ENCODE measurements at regions not wholly inside any gene's neighbourhood (a gene's known extent, or its start where the extent isn't known, plus 50 kb on each side); places are given as distances from the start of the nearest gene placed in this dataset.
"Not testable (repeated sequence)": the region's sequence is repeated elsewhere in the genome, so short reads cannot be mapped to it uniquely, and the experiment has no call there.

DNA sequence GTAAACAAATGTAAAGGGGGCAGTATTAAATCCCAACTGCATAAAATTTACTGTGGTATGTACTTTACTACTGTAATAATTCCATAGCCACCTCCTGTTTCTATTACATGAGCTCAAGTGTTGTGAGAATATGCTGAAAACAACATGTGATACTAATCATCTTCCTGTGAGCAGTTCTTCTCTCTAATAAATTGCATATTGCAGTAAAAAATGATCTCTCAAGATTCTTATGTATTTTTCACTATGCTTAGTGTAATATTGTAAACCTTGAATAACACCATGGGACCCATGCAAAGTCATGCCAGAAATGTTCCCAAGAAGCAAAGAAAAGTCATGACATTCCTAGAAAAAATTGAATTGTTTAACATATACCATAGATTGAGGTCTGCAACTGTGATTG lies 133.0 kb upstream of the ATXN1 start:
- Histone ChIP-seq H3K27ac (ENCODE audit: low read length) (no peak overlapping the region), H3K27me3 (ENCODE audit: insufficient read depth, low read depth, low read length) (no peaks in the 10 kb centered on the region), H4K20me1 (ENCODE audit: insufficient read depth) (no peaks in the 10 kb centered on the region), H3K9me3 (ENCODE audit: low read length) (no peaks in the 10 kb centered on the region), H3K9ac (ENCODE audit: low read length) (no peak overlapping the region), H3K79me2 (replicated peaks; ENCODE audit: insufficient read depth, low read length) (no peaks in the 10 kb centered on the region), H3K9me2 (ENCODE audit: insufficient read depth, low read length) (no peaks in the 10 kb centered on the region), H3K4me2 (ENCODE audit: low read length) (no peak overlapping the region), H3K4me3 (ENCODE audit: low read length) (no peak overlapping the region), H3K36me3 (ENCODE audit: insufficient read depth, low read length) (no peaks in the 10 kb centered on the region), H2AFZ (ENCODE audit: low read depth, low read length) (no peak overlapping the region), H3F3A (ENCODE audit: insufficient read depth, low read length, poor library complexity, severe bottlenecking) (no peaks in the 10 kb centered on the region)
- TF ChIP-seq POLR2AphosphoS5 (IDR thresholded peaks at IDR 0.05): no peak
- no peak for TF ChIP-seq TAF1 (IDR thresholded peaks at IDR 0.05; ENCODE audit: low read depth)
- TF ChIP-seq, protein P1, sequence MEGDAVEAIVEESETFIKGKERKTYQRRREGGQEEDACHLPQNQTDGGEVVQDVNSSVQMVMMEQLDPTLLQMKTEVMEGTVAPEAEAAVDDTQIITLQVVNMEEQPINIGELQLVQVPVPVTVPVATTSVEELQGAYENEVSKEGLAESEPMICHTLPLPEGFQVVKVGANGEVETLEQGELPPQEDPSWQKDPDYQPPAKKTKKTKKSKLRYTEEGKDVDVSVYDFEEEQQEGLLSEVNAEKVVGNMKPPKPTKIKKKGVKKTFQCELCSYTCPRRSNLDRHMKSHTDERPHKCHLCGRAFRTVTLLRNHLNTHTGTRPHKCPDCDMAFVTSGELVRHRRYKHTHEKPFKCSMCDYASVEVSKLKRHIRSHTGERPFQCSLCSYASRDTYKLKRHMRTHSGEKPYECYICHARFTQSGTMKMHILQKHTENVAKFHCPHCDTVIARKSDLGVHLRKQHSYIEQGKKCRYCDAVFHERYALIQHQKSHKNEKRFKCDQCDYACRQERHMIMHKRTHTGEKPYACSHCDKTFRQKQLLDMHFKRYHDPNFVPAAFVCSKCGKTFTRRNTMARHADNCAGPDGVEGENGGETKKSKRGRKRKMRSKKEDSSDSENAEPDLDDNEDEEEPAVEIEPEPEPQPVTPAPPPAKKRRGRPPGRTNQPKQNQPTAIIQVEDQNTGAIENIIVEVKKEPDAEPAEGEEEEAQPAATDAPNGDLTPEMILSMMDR (IDR thresholded peaks at IDR 0.05; ENCODE audit: poor library complexity, severe bottlenecking): no peak
- TF ChIP-seq SMC3 (conservative IDR thresholded peaks at IDR 0.05; ENCODE audit: poor library complexity): no peak
- TF ChIP-seq EP300 (conservative IDR thresholded peaks at IDR 0.05; ENCODE audit: poor library complexity, severe bottlenecking): no peak
- no peak for TF ChIP-seq MXI1 (conservative IDR thresholded peaks at IDR 0.05; ENCODE audit: poor library complexity, severe bottlenecking)
- no peak for TF ChIP-seq RAD21 (conservative IDR thresholded peaks at IDR 0.05)
- TF ChIP-seq, protein P2, sequence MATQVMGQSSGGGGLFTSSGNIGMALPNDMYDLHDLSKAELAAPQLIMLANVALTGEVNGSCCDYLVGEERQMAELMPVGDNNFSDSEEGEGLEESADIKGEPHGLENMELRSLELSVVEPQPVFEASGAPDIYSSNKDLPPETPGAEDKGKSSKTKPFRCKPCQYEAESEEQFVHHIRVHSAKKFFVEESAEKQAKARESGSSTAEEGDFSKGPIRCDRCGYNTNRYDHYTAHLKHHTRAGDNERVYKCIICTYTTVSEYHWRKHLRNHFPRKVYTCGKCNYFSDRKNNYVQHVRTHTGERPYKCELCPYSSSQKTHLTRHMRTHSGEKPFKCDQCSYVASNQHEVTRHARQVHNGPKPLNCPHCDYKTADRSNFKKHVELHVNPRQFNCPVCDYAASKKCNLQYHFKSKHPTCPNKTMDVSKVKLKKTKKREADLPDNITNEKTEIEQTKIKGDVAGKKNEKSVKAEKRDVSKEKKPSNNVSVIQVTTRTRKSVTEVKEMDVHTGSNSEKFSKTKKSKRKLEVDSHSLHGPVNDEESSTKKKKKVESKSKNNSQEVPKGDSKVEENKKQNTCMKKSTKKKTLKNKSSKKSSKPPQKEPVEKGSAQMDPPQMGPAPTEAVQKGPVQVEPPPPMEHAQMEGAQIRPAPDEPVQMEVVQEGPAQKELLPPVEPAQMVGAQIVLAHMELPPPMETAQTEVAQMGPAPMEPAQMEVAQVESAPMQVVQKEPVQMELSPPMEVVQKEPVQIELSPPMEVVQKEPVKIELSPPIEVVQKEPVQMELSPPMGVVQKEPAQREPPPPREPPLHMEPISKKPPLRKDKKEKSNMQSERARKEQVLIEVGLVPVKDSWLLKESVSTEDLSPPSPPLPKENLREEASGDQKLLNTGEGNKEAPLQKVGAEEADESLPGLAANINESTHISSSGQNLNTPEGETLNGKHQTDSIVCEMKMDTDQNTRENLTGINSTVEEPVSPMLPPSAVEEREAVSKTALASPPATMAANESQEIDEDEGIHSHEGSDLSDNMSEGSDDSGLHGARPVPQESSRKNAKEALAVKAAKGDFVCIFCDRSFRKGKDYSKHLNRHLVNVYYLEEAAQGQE (IDR thresholded peaks at IDR 0.05; ENCODE audit: borderline replicate concordance): no peak
- TF ChIP-seq EZH2 (IDR thresholded peaks at IDR 0.05; ENCODE audit: borderline replicate concordance, insufficient read depth, low read length, poor library complexity, severe bottlenecking): no peak

DNA sequence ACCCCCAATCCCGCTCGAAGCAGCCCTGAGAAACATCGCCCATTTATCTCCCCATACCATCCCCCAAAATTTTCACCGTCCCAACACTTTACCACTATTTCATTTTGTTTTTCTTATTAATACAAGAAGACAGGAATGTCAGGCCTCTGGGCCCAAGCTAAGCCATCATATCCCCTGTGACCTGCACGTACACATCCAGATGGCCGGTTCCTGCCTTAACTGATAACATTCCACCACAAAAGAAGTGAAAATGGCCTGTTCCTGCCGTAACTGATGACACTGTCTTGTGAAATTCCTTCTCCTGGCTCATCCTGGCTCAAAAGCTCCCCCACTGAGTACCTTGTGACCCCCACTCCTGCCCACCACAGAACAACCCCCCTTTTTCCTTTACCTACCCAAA lies 129.8 kb upstream of the ATXN1 start:
- H3K27ac ChIP-seq (ENCODE audit: low read length); H3K4me2 ChIP-seq (ENCODE audit: low read length); H4K20me1 ChIP-seq (ENCODE audit: insufficient read depth); H3K4me3 ChIP-seq (ENCODE audit: low read length); H3K36me3 ChIP-seq (ENCODE audit: insufficient read depth, low read length); H3K9ac ChIP-seq (ENCODE audit: low read length); H3K27me3 ChIP-seq (ENCODE audit: insufficient read depth, low read depth, low read length); H3K9me3 ChIP-seq (ENCODE audit: low read length); H3K79me2 ChIP-seq (replicated peaks; ENCODE audit: insufficient read depth, low read length); H3K9me2 ChIP-seq (ENCODE audit: insufficient read depth, low read length); H3F3A ChIP-seq (ENCODE audit: insufficient read depth, low read length, poor library complexity, severe bottlenecking); H2AFZ ChIP-seq (ENCODE audit: low read depth, low read length): not testable (repeated sequence)
